Upper lobe of right lung (tissue), 1 donor: ENCODE measurements at regions not wholly inside any gene's neighbourhood (a gene's known extent, or its start where the extent isn't known, plus 50 kb on each side); places are given as distances from the start of the nearest gene placed in this dataset.
"Not testable (repeated sequence)": the region's sequence is repeated elsewhere in the genome, so short reads cannot be mapped to it uniquely, and the experiment has no call there.

ENCODE experiments used
- ATAC-seq: fragments of 200-7000 bp; cut with Tn5 transposase; one replicate; pipeline ENCODE4 v1.9.1; 2020; ENCODE audit warnings: mild to moderate bottlenecking, moderate library complexity
- DNase-seq: peaks from one replicate; pipeline ENCODE4 v3.0.0-alpha.2; 2020
- H3K27ac ChIP-seq: fragments of 200-600 bp; one replicate; pipeline ENCODE4 v1.8.0; 2022
- H3K27me3 ChIP-seq: fragments of 200-600 bp; one replicate; pipeline ENCODE4 v1.8.0; 2022; ENCODE audit warnings: mild to moderate bottlenecking
- H3K36me3 ChIP-seq: fragments of 200-600 bp; one replicate; pipeline ENCODE4 v1.8.0; 2022
- H3K4me1 ChIP-seq: fragments of 200-600 bp; one replicate; pipeline ENCODE4 v1.8.0; 2022
- H3K4me3 ChIP-seq: fragments of 200-600 bp; one replicate; pipeline ENCODE4 v1.8.0; 2022; ENCODE audit warnings: mild to moderate bottlenecking
- H3K9me3 ChIP-seq: fragments of 200-600 bp; one replicate; pipeline ENCODE4 v1.8.0; 2022
- intact Hi-C: fragments of 100-400 bp; cut with DNase I; formaldehyde crosslinking; loops from one replicate; pipeline ENCODE4 v1.11.0; 2022
- TF ChIP-seq, protein P1 (sequence below): fragments of 200-600 bp; IDR thresholded peaks from one replicate; pipeline ENCODE4 v1.8.0; 2022; ENCODE audit warnings: antibody characterized with exemption
- donor health status: DM: no; HTN: yes; CAD: no; lungs with severe emphysema.

DNA sequence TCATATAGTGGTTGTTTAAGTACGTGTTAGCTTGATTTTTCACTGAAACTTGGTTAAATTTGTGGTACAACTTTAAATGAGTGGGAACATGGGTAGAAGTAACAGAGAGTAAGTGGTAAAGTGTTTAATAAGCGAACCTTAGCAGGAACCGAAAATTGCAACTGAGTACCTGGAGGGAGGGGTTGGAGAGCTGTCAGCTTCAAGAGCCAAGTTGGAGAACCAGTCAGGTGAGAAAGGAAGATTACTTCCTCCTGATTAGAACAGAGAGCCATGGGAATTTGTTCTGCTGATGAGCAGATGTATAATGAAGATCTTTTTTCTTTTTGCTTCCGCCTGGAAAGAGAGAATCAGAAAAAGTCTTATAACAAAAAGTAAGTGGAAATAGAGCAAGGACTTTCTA, 158.4 kb upstream of the CDH7 start:
- ATAC-seq (peak; percentile 36), DNase-seq (no peak)
- no peaks in the 10 kb centered on the region for H3K9me3 ChIP-seq
- no peaks in the 10 kb centered on the region for H3K27me3 ChIP-seq
- no peak overlapping the region for H3K4me3 ChIP-seq
- no peaks in the 10 kb centered on the region for H3K36me3 ChIP-seq
- H3K27ac ChIP-seq = no peak overlapping the region
- H3K4me1 ChIP-seq = no peaks in the 10 kb centered on the region
- TF ChIP-seq, protein P1, sequence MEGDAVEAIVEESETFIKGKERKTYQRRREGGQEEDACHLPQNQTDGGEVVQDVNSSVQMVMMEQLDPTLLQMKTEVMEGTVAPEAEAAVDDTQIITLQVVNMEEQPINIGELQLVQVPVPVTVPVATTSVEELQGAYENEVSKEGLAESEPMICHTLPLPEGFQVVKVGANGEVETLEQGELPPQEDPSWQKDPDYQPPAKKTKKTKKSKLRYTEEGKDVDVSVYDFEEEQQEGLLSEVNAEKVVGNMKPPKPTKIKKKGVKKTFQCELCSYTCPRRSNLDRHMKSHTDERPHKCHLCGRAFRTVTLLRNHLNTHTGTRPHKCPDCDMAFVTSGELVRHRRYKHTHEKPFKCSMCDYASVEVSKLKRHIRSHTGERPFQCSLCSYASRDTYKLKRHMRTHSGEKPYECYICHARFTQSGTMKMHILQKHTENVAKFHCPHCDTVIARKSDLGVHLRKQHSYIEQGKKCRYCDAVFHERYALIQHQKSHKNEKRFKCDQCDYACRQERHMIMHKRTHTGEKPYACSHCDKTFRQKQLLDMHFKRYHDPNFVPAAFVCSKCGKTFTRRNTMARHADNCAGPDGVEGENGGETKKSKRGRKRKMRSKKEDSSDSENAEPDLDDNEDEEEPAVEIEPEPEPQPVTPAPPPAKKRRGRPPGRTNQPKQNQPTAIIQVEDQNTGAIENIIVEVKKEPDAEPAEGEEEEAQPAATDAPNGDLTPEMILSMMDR = no peak
- intact Hi-C loops = no loop called here

GRCh38 chr18:65587491-65587890, 163.3 kb upstream of the CDH7 start:
- Histone ChIP-seq H3K4me1 (no peaks in the 10 kb centered on the region), H3K27ac (no peak overlapping the region), H3K9me3 (no peaks in the 10 kb centered on the region), H3K4me3 (no peak overlapping the region), H3K27me3 (no peaks in the 10 kb centered on the region), H3K36me3 (no peaks in the 10 kb centered on the region)
- DNase-seq (no peak), ATAC-seq (no peak)
- intact Hi-C loops = no loop called here
- TF ChIP-seq, protein P1 = no peak

DNA sequence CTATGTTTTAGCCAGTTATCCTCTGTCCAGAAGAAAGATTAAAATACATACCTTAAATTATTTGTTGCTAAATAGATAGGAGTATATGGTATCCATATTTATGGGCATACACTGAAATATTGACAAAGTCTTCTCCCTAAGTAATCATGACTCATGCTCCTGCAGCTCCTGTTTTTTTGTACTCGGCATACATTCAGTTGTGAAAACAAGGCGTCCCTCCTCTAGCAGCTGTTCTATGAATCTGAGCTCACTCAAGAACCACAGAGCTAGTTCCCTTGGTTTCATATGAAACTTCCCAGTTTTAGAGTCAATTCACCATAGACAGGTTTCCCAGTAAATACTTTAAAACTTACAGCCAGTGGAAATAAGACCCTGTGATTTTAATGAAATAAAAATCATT, 168.7 kb upstream of the CDH7 start:
- H3K9me3 ChIP-seq, H3K4me3 ChIP-seq, ATAC-seq, intact Hi-C loops, H3K36me3 ChIP-seq, H3K4me1 ChIP-seq, H3K27me3 ChIP-seq, H3K27ac ChIP-seq, DNase-seq: not testable (repeated sequence)

DNA sequence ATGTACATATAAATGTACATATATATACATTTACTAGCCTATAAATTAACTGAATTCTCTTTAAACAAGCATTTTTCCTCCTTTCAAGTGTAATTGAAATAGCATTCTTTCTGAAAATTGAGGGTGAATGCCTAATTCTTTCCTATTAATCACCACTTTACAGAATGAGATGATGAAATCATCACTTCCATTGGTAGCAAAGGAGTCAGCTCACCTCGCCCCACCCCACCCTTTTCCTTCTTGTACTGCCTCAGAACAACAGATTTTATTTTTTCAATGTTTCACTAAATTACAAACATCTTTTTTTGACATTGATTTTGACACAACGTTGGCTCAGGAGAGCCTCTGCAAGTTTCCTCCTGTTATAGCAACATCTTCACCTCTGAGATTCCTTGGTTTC, 181.9 kb upstream of the CDH7 start:
- no peaks in the 10 kb centered on the region for H3K4me1 ChIP-seq

DNA sequence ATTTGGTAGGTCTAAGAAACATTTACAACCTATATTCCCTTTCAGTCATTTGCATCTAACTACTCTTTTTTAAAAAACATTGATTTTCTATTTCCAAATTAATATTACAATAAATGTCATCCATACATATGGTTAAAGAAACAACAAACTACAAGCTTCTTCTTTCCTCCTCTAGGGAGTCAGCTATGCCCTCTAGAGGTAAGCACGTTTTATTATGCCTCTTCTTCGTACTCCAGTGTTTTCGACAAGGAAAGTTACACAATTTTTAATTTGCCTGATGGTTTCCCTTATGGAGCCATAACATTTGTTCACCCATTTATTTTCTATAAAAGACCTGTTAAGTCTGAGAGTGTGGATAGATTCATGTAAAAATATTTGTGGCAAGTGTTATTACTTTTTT, 183.4 kb upstream of the CDH7 start:
- no peaks in the 10 kb centered on the region for H3K4me1 ChIP-seq
- no peaks in the 10 kb centered on the region for H3K27me3 ChIP-seq
- TF ChIP-seq, protein P1 = peak; percentile 20
- no peak for DNase-seq
- no peak overlapping the region for H3K27ac ChIP-seq
- intact Hi-C loops = no loop called here
- ATAC-seq = no peak
- H3K9me3 ChIP-seq = no peaks in the 10 kb centered on the region
- H3K36me3 ChIP-seq = no peaks in the 10 kb centered on the region
- H3K4me3 ChIP-seq = no peak overlapping the region

More for the DNA sequence above, 181.9 kb upstream of the CDH7 start:
- no peak overlapping the region for H3K27ac ChIP-seq
- ATAC-seq (no peak), DNase-seq (no peak)
- no peaks in the 10 kb centered on the region for H3K27me3 ChIP-seq
- no peak overlapping the region for H3K4me3 ChIP-seq
- H3K9me3 ChIP-seq = no peaks in the 10 kb centered on the region
- TF ChIP-seq, protein P1 = no peak
- no peaks in the 10 kb centered on the region for H3K36me3 ChIP-seq
- intact Hi-C loops = no loop called here

GRCh38 chr18:65548316-65548715, 202.5 kb upstream of the CDH7 start:
- Histone ChIP-seq H3K4me1 (no peaks in the 10 kb centered on the region), H3K27me3 (no peaks in the 10 kb centered on the region), H3K36me3 (no peaks in the 10 kb centered on the region), H3K9me3 (no peaks in the 10 kb centered on the region), H3K4me3 (no peak overlapping the region), H3K27ac (no peak overlapping the region)
- intact Hi-C loops = no loop called here
- TF ChIP-seq, protein P1 = no peak
- DNase-seq (no peak), ATAC-seq (no peak)
